NCI-H2107 (cell line): ENCODE measurements at regions not wholly inside any gene's neighbourhood (a gene's known extent, or its start where the extent isn't known, plus 50 kb on each side); places are given as distances from the start of the nearest gene placed in this dataset.

Experiments used
- DNase-seq: peaks from one replicate; lab custom pipeline; 2025; lab: John Stamatoyannopoulos, UW

- no peak for DNase-seq
Observed at GRCh38 chr9:113785334-113785733, 90.8 kb upstream of the ZNF618 start.

GRCh38 chr9:113786071-113786470 lies 90.0 kb upstream of the ZNF618 start:
- no peak for DNase-seq

GRCh38 chr9:113787871-113788270 lies 88.2 kb upstream of the ZNF618 start:
- no peak for DNase-seq

DNA sequence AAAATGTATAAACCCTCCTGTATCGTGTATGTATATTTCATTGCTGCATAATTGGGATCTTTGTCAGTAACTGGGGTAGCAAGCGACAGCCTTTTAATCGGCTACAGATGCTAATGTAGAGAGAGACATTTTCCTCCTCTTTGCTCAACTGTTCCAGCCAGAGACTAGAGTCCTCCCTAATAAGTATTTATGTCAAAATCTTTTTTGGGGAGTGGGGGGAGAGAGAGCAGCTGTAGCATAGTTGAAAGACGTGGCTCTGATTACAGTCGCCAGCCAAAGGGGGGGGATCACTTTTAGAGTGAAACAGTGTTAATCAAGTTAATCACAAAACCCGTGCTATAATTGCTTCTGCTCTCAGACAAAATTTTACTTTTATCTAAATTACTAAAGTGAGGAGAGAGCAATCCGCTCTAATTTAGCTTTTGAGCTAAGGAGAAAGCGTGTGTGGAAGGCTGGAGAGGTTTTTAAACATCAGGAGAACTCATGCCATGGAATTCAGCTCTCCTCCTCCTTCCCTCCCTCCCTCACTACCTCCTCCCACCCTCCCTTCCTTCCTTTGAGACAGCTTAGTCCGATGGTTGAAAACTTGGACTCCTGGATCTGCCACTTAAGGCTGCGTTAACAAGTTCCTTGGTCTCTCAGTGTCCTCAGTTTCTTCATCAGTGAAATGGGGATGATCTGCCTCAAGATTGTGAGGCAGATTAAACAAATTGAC lies 87.3 kb upstream of the ZNF618 start:
- DNase-seq, result no peak

GRCh38 chr9:113790093-113790492 lies 86.0 kb upstream of the ZNF618 start:
- DNase-seq, result no peak

- DNase-seq, result no peak
Observed at GRCh38 chr9:113793558-113793957, 82.6 kb upstream of the ZNF618 start.

DNA sequence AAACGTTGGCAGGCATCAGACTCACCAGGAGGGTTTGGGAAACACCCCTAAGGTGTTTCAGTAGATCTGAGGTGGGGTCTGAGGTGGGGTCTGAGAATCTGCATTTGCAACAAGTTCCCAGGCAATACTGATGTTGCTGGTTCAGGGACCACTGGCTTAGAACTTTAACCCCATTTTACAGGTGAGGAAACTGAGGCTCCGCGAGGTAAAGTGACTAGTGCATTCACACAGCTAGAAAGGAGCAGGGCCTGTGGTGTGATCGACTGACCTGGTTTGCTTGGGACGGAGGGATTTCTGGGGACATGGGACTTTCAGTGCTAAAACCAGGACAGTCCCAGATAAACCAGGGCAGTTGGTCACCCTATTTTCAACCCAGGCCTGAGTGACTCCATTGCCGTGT lies 81.4 kb upstream of the ZNF618 start:
- no peak for DNase-seq

- DNase-seq, result no peak
Observed at GRCh38 chr9:113795811-113796392, 80.2 kb upstream of the ZNF618 start.

GRCh38 chr9:113796646-113797426 lies 79.3 kb upstream of the ZNF618 start:
- no peak for DNase-seq

DNA sequence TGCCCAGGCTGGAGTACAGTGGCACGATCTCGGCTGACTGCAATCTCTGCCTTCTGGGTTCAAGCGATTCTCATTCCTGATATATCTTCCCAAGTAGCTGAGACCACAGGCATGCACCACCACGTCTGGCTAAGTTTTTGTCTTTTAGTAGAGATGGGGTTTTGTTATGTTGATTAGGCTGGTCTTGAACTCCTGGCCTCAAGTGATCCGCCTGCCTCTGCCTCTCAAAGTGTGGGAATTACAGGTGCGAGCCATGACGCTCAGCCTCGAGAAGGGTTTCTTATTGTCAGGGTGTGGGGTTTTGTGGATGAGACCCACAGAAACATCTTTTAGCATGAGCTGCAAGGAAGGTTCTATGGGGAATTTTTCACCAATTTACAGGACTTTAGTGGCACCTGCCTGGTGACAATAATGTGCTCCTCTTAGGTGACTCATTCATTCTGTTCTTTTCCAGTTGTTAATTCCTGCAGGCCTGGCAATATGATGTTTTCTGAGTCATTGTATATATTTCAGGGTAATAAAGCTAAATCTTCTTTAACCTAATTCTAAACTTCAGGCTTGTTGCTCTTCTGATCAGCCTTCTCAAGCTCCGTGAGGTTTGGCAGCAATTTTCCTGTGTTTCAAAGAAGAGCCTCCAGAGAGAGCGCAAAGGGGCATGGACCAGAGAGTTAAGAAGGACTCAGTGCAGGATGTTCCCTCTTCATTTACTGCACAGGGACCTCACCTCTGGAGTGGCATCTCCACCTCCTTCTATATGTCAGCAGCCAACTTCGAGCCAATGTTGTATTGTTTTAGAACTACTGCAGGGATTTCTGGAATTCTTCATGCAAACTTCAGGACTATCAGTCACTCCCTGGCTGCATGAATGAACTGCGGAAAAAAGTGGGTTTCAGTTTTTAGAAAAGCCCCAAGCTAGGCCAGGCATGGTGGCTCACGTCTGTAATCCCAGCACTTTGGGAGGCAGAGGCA lies 77.8 kb upstream of the ZNF618 start:
- DNase-seq, result no peak

- no peak for DNase-seq
Observed at GRCh38 chr9:113800276-113800675, 75.8 kb upstream of the ZNF618 start.

GRCh38 chr9:113803811-113804589 lies 72.1 kb upstream of the ZNF618 start:
- no peak for DNase-seq

GRCh38 chr9:113805486-113806132 lies 70.5 kb upstream of the ZNF618 start:
- DNase-seq, result no peak

GRCh38 chr9:113807173-113808061 lies 68.7 kb upstream of the ZNF618 start:
- no peak for DNase-seq

DNA sequence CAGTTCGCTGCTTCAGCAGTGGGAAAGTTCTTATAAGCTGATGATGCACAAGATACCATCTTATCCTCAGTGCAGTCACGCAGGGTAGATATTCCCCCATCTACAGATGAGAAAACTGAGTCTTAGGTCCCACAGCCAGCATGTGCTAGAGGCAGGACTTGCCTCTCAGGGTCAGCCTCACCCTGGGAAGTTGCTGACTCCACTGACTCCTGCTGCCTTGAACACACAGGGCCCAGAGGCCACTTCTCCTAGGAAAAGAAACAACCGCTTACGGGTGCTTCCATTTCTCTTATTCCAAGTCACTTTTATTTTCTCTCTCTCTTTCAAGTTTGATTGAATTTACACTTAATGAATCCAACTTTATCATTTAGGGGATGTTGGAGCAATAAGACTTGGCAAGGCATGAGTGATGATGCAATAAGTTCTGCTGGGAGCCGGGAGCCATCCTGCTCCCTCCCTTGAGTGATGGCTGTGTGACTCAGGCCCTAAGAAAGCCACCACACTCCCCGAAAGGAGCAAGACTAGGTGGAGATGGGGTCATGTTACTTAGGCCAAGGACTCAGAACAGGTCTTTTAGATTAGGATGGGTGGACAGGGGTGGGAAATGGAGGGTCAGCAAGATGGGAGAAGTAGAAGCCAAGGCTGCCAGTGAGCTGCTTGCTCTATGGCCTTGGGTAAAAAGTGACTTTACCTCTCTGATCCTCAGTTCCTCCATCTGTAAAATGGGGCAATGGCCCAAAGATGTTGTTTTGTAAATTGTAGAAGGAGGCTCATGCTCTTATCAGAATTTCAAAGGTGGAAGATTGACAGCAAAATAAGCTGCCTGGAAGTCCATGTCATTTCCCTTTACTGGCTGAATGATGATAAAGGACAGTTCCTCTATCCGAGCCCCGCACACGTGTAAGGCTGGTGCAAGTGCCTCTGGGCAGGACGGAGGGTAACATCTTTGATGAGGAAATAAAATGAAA lies 67.4 kb upstream of the ZNF618 start:
- no peak for DNase-seq

- no peak for DNase-seq
Observed at GRCh38 chr9:113817171-113817570, 58.9 kb upstream of the ZNF618 start.

- DNase-seq, result no peak
Observed at GRCh38 chr9:113818391-113818790, 57.7 kb upstream of the ZNF618 start.

GRCh38 chr9:113822315-113822714 lies 53.8 kb upstream of the ZNF618 start:
- no peak for DNase-seq
